ENCODE measurements at regions not wholly inside any gene's neighbourhood (a gene's known extent, or its start where the extent isn't known, plus 50 kb on each side); places are given as distances from the start of the nearest gene placed in this dataset.

DNA sequence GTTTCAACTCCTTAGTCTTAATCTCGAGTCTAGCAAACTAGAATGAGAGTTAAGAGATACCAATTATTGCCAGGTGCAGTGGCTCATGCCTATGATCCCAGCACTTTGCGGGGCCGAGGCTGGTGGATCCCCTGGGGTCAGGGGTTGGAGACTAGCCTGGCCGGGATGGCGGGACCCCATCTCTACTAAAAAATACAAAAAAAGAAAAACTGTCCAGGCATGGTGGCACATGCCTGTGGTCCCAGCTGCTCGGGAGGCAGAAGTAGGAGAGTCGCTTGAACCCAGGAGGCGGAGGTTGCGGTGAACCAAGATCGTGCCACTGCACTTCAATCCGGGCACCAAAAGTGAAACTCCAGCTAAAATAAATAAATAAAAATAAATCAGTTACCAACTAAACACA, 1119.5 kb upstream of the ATXN8OS start:
- H3K27me3 ChIP-seq (ENCODE audit: insufficient read depth), result no peaks in the 10 kb centered on the region
- no peaks in the 10 kb centered on the region for H3F3A ChIP-seq (replicated peaks; ENCODE audit: insufficient read depth)
- no peak for DNase-seq
- H3K4me2 ChIP-seq, result no peak overlapping the region
- H3K4me1 ChIP-seq (ENCODE audit: control insufficient read depth in 1 of 2, insufficient read depth in 2 of 2, low read depth in 1 of 2, low read length in 1 of 2), result no peaks in the 10 kb centered on the region
- no peak overlapping the region for H3K9ac ChIP-seq
- H3K9me2 ChIP-seq, result no peaks in the 10 kb centered on the region
- POLR2A ChIA-PET, result no interaction called here
- no peaks in the 10 kb centered on the region for H4K20me1 ChIP-seq (ENCODE audit: insufficient read depth)
- TF ChIP-seq NRF1 (IDR thresholded peaks at IDR 0.05; ENCODE audit: low read depth, low read length), result no peak
- no peak for TF ChIP-seq NFIC (IDR thresholded peaks at IDR 0.05; ENCODE audit: borderline replicate concordance)
- no peak for TF ChIP-seq EZH2phosphoT487 (IDR thresholded peaks at IDR 0.05; ENCODE audit: borderline replicate concordance, low read depth)
- TF ChIP-seq FOXM1 (IDR thresholded peaks at IDR 0.05; ENCODE audit: low read depth), result no peak
- no peak for TF ChIP-seq POLR2AphosphoS5 (IDR thresholded peaks at IDR 0.05; ENCODE audit: low read depth, low read length)
- no peak for TF ChIP-seq MEF2A (IDR thresholded peaks at IDR 0.05; ENCODE audit: borderline replicate concordance, low read depth)
- no peak for TF ChIP-seq FOSL2 (IDR thresholded peaks at IDR 0.05; ENCODE audit: borderline replicate concordance, low read depth)
- no peak for TF ChIP-seq TAF1 (IDR thresholded peaks at IDR 0.05; ENCODE audit: borderline replicate concordance, low read depth, low read length)
- TF ChIP-seq, protein P1, sequence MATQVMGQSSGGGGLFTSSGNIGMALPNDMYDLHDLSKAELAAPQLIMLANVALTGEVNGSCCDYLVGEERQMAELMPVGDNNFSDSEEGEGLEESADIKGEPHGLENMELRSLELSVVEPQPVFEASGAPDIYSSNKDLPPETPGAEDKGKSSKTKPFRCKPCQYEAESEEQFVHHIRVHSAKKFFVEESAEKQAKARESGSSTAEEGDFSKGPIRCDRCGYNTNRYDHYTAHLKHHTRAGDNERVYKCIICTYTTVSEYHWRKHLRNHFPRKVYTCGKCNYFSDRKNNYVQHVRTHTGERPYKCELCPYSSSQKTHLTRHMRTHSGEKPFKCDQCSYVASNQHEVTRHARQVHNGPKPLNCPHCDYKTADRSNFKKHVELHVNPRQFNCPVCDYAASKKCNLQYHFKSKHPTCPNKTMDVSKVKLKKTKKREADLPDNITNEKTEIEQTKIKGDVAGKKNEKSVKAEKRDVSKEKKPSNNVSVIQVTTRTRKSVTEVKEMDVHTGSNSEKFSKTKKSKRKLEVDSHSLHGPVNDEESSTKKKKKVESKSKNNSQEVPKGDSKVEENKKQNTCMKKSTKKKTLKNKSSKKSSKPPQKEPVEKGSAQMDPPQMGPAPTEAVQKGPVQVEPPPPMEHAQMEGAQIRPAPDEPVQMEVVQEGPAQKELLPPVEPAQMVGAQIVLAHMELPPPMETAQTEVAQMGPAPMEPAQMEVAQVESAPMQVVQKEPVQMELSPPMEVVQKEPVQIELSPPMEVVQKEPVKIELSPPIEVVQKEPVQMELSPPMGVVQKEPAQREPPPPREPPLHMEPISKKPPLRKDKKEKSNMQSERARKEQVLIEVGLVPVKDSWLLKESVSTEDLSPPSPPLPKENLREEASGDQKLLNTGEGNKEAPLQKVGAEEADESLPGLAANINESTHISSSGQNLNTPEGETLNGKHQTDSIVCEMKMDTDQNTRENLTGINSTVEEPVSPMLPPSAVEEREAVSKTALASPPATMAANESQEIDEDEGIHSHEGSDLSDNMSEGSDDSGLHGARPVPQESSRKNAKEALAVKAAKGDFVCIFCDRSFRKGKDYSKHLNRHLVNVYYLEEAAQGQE (IDR thresholded peaks at IDR 0.05; ENCODE audit: low read depth, low read length), result no peak
- no peak for TF ChIP-seq FOXJ3 (CRISPR knock-in tag; IDR thresholded peaks at IDR 0.05)
- TF ChIP-seq SMC3 (IDR thresholded peaks at IDR 0.05; ENCODE audit: low read depth, low read length), result no peak
- TF ChIP-seq, protein P2, sequence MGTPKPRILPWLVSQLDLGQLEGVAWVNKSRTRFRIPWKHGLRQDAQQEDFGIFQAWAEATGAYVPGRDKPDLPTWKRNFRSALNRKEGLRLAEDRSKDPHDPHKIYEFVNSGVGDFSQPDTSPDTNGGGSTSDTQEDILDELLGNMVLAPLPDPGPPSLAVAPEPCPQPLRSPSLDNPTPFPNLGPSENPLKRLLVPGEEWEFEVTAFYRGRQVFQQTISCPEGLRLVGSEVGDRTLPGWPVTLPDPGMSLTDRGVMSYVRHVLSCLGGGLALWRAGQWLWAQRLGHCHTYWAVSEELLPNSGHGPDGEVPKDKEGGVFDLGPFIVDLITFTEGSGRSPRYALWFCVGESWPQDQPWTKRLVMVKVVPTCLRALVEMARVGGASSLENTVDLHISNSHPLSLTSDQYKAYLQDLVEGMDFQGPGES (IDR thresholded peaks at IDR 0.05; ENCODE audit: low read depth, low read length), result no peak
- TF ChIP-seq, protein P3, sequence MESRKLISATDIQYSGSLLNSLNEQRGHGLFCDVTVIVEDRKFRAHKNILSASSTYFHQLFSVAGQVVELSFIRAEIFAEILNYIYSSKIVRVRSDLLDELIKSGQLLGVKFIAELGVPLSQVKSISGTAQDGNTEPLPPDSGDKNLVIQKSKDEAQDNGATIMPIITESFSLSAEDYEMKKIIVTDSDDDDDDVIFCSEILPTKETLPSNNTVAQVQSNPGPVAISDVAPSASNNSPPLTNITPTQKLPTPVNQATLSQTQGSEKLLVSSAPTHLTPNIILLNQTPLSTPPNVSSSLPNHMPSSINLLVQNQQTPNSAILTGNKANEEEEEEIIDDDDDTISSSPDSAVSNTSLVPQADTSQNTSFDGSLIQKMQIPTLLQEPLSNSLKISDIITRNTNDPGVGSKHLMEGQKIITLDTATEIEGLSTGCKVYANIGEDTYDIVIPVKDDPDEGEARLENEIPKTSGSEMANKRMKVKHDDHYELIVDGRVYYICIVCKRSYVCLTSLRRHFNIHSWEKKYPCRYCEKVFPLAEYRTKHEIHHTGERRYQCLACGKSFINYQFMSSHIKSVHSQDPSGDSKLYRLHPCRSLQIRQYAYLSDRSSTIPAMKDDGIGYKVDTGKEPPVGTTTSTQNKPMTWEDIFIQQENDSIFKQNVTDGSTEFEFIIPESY (IDR thresholded peaks at IDR 0.05; ENCODE audit: borderline replicate concordance, low read depth), result no peak
- no peak for TF ChIP-seq ELF1 (IDR thresholded peaks at IDR 0.05)
- TF ChIP-seq, protein P4, sequence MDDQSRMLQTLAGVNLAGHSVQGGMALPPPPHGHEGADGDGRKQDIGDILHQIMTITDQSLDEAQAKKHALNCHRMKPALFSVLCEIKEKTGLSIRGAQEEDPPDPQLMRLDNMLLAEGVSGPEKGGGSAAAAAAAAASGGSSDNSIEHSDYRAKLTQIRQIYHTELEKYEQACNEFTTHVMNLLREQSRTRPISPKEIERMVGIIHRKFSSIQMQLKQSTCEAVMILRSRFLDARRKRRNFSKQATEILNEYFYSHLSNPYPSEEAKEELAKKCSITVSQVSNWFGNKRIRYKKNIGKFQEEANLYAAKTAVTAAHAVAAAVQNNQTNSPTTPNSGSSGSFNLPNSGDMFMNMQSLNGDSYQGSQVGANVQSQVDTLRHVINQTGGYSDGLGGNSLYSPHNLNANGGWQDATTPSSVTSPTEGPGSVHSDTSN (IDR thresholded peaks at IDR 0.05), result no peak
- TF ChIP-seq, protein P5, sequence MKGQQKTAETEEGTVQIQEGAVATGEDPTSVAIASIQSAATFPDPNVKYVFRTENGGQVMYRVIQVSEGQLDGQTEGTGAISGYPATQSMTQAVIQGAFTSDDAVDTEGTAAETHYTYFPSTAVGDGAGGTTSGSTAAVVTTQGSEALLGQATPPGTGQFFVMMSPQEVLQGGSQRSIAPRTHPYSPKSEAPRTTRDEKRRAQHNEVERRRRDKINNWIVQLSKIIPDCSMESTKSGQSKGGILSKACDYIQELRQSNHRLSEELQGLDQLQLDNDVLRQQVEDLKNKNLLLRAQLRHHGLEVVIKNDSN (IDR thresholded peaks at IDR 0.05; ENCODE audit: borderline replicate concordance, low read depth), result no peak
- no peak overlapping the region for H2AFZ ChIP-seq (ENCODE audit: low read depth)
- H3K36me3 ChIP-seq (replicated peaks in 1 of 2; ENCODE audit: control insufficient read depth in 1 of 2, insufficient read depth in 2 of 2, low read length in 1 of 2), result no peaks in the 10 kb centered on the region
- H3K9me3 ChIP-seq, result no peaks in the 10 kb centered on the region
- CTCF ChIA-PET, result interaction anchor here (0.9 kb wide), 1 partner anchor 61 kb away, joined by 3 read pairs; no protein-coding TSS in a partner anchor
- H3K27ac ChIP-seq (ENCODE audit: low read depth in 2 of 2, low read length in 1 of 2), result no peak overlapping the region
- no peak overlapping the region for H3K4me3 ChIP-seq (ENCODE audit: low read depth in 2 of 2, low read length in 1 of 2)
- 67% methylated on average over 11 of the region's 11 CpGs for WGBS (ENCODE audit: low lambda C conversion rate)
- H3K79me2 ChIP-seq (ENCODE audit: insufficient read depth), result no peaks in the 10 kb centered on the region

Data from SK-N-SH (cell line).